ENCODE measurements at regions not wholly inside any gene's neighbourhood (a gene's known extent, or its start where the extent isn't known, plus 50 kb on each side); places are given as distances from the start of the nearest gene placed in this dataset.

DNA sequence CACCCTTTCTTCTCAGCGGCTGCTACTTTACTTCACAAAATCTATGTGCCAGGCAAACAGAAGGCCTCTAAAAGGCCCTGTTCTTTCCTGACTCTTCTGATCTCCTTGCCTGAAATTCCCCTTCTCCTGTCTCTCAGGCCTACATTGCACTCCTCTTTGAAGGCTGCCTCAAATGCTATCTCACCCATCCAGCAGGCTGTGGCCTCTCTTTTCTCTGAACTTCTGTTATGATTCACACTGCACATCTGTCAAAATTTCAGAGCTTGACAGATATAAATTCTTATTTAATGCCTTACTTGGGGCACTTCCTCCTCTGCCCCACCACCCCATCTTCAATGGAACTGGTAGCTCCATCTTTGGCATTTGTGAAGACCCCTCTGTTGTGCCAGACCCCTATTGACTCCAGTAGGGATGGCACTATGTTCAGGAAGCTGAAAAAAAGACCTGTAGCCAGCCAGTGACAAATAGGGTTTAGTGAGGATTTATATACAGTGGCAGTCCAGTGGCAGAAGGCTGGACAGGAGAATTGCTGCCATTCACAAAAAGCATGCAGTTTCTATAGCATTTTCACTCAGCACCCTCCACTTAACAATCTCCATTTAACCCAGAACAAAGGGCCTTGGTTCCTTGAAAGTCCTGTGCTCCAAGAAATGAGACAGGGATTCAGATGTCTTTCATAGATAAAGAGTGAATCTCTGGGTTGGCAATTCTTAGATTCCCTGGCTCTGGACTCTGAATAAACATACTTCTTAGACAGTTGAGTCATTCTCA is 415.8 kb upstream of the GRM7 start:
- ChIA-PET POLR2A (no interaction called here), CTCF (no interaction called here)
- H3K36me3 ChIP-seq (ENCODE audit: control insufficient read depth, insufficient read depth, low read length) = no peaks in the 10 kb centered on the region
- H3K27me3 ChIP-seq (ENCODE audit: control insufficient read depth, insufficient read depth, low read length) = no peaks in the 10 kb centered on the region
- DNase-seq (ENCODE audit: low read depth) = no peak
- no peak overlapping the region for H3K4me3 ChIP-seq (ENCODE audit: low read depth, low read length)
- TF ChIP-seq, protein P1, sequence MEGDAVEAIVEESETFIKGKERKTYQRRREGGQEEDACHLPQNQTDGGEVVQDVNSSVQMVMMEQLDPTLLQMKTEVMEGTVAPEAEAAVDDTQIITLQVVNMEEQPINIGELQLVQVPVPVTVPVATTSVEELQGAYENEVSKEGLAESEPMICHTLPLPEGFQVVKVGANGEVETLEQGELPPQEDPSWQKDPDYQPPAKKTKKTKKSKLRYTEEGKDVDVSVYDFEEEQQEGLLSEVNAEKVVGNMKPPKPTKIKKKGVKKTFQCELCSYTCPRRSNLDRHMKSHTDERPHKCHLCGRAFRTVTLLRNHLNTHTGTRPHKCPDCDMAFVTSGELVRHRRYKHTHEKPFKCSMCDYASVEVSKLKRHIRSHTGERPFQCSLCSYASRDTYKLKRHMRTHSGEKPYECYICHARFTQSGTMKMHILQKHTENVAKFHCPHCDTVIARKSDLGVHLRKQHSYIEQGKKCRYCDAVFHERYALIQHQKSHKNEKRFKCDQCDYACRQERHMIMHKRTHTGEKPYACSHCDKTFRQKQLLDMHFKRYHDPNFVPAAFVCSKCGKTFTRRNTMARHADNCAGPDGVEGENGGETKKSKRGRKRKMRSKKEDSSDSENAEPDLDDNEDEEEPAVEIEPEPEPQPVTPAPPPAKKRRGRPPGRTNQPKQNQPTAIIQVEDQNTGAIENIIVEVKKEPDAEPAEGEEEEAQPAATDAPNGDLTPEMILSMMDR (IDR thresholded peaks at IDR 0.05; ENCODE audit: insufficient read depth, low read depth, low read length) = no peak

DNA sequence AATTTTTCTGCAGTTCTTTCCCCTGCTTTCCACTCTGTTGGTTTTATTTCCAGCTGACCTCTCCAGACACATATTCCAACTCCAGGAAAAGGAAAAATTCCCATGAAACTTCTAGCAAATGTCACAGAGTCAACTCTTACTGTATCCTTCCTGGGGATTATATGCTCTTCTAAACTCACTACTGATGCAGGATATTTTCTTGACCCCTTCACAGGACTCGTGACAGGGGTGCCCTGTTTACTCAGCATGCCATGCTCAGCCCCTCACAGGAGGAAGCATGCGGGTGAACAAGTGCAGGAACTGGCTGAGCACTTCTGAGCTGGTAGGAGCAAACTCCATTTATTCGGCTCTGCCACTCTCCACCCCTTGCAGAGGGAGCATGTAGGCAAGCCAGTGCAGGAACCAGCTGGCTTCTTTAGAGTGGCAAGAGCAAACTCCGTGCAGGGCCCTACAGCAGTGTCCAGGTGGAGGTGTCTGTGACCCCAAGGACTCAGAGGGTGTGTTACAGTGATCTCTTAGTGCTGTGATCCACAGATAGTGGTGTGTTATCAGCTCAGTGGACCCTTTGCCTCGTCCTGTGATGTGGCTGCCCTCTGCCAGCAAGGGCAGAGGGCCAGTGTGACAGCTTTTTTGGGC is 413.6 kb upstream of the GRM7 start:
- ChIA-PET CTCF (no interaction called here), POLR2A (no interaction called here)
- Histone ChIP-seq H3K4me3 (ENCODE audit: low read depth, low read length) (no peak overlapping the region), H3K27me3 (ENCODE audit: control insufficient read depth, insufficient read depth, low read length) (no peaks in the 10 kb centered on the region), H3K36me3 (ENCODE audit: control insufficient read depth, insufficient read depth, low read length) (no peaks in the 10 kb centered on the region)
- no peak for DNase-seq (ENCODE audit: low read depth)
- TF ChIP-seq, protein P1 (IDR thresholded peaks at IDR 0.05; ENCODE audit: insufficient read depth, low read depth, low read length) = no peak

DNA sequence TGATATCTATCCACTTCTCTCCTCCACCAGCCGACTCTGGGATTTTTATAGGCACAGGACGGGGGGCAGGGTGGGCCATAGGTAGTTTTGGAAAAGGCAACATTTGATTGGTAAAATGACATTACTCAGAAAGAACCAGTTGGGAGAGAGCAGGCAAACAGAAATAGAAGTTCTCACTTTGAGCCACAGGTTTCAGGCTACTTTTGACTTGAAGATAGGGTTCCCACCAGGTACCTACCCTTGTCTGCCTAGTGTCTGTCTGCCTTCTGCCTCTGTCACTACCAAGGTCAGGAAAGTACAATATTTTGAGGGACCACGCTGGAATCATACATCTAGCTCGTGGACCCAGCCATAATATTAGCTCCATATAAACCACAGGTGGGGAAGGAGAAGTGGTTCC is 412.9 kb upstream of the GRM7 start:
- ChIA-PET CTCF (no interaction called here), POLR2A (no interaction called here)
- DNase-seq (ENCODE audit: low read depth) = no peak
- TF ChIP-seq, protein P1 (IDR thresholded peaks at IDR 0.05; ENCODE audit: insufficient read depth, low read depth, low read length) = no peak
- Histone ChIP-seq H3K27me3 (ENCODE audit: control insufficient read depth, insufficient read depth, low read length) (no peaks in the 10 kb centered on the region), H3K4me3 (ENCODE audit: low read depth, low read length) (no peak overlapping the region), H3K36me3 (ENCODE audit: control insufficient read depth, insufficient read depth, low read length) (no peaks in the 10 kb centered on the region)

DNA sequence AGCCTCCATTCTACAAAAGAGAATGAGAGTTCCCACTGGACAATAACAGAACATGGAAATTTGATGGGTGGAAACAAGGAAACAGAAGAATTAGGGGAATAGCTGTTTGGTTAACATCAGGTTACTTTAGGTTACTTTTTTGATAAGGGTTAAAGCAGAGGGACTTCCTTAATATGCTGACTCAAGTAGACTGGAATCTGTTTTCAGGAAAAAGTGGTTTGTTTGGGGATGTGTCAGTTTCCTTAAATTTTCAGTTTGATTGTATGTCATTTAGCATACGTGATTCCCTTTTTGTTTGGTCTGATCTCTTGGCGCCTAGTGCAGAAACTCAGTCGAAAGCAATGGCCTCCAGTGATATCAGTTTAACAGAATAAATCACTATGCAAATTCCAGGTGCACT is 411.8 kb upstream of the GRM7 start:
- ChIA-PET CTCF (no interaction called here), POLR2A (no interaction called here)
- TF ChIP-seq, protein P1 (IDR thresholded peaks at IDR 0.05; ENCODE audit: insufficient read depth, low read depth, low read length) = no peak
- Histone ChIP-seq H3K36me3 (ENCODE audit: control insufficient read depth, insufficient read depth, low read length) (no peaks in the 10 kb centered on the region), H3K27me3 (ENCODE audit: control insufficient read depth, insufficient read depth, low read length) (no peaks in the 10 kb centered on the region), H3K4me3 (ENCODE audit: low read depth, low read length) (no peak overlapping the region)
- DNase-seq (ENCODE audit: low read depth) = no peak

DNA sequence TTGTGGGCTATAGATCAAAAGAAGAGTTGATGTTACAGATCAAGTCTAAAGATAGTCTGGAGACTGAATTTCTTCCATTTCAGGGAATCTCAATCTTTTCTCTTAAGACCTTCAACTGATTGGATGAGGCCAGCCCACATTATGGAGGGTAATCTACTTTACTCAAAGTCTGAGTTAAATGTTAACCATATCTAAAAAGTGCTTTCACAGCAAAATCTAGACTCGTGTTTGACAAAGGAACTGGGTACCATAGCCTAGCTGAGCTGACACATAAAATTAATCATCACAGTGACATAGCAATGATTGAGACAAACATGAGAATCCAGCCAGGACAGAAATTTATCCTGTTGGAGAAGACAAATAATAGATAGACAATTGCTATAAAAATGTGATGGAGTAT is 407.9 kb upstream of the GRM7 start:
- DNase-seq (ENCODE audit: low read depth) = no peak
- no peak overlapping the region for H3K4me3 ChIP-seq (ENCODE audit: low read depth, low read length)
- TF ChIP-seq, protein P1 (IDR thresholded peaks at IDR 0.05; ENCODE audit: insufficient read depth, low read depth, low read length) = no peak
- ChIA-PET POLR2A (no interaction called here), CTCF (no interaction called here)
- H3K27me3 ChIP-seq (ENCODE audit: control insufficient read depth, insufficient read depth, low read length) = no peaks in the 10 kb centered on the region
- no peaks in the 10 kb centered on the region for H3K36me3 ChIP-seq (ENCODE audit: control insufficient read depth, insufficient read depth, low read length)

All from BJ (cell line).